ENCODE measurements at regions not wholly inside any gene's neighbourhood (a gene's known extent, or its start where the extent isn't known, plus 50 kb on each side); places are given as distances from the start of the nearest gene placed in this dataset.
A peak's percentile ranks its signal among the peaks of the same experiment; 100 is the strongest.

DNA sequence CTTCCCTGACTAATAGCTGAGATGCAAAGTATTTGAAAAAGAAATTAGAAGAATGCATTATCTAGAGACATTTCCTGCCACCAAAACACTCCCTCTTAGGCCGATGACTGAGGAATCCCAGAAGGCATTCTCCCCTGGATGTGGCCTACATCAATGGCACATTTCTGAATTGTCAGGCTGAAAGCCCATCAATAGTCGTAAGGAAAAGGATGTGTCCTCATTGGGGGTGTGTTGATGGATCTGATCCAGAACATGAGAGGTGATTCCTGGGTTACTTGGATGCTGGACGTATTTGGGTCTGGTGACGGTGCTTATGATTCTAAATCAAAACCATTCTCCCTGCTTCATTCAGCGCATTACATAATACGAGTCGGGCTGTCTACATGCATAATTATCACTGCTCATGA lies 216.9 kb upstream of the CDIN1 start:
- peak; percentile 29 for DNase-seq
- TF ChIP-seq, protein P1, sequence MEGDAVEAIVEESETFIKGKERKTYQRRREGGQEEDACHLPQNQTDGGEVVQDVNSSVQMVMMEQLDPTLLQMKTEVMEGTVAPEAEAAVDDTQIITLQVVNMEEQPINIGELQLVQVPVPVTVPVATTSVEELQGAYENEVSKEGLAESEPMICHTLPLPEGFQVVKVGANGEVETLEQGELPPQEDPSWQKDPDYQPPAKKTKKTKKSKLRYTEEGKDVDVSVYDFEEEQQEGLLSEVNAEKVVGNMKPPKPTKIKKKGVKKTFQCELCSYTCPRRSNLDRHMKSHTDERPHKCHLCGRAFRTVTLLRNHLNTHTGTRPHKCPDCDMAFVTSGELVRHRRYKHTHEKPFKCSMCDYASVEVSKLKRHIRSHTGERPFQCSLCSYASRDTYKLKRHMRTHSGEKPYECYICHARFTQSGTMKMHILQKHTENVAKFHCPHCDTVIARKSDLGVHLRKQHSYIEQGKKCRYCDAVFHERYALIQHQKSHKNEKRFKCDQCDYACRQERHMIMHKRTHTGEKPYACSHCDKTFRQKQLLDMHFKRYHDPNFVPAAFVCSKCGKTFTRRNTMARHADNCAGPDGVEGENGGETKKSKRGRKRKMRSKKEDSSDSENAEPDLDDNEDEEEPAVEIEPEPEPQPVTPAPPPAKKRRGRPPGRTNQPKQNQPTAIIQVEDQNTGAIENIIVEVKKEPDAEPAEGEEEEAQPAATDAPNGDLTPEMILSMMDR (IDR thresholded peaks at IDR 0.05; ENCODE audit: low read depth, low read length, missing control alignments), result no peak
- Histone ChIP-seq H3K27ac (peak overlapping the region; percentile 17), H3K27me3 (replicated peaks) (no peaks in the 10 kb centered on the region), H3K4me3 (ENCODE audit: low read depth, low read length) (no peak overlapping the region), H3K36me3 (replicated peaks) (no peaks in the 10 kb centered on the region)
- in situ Hi-C loops (cut with HindIII; ENCODE audit: low pct_ligation_motif_present, low sequenced_read_pairs), result no loop called here

DNA sequence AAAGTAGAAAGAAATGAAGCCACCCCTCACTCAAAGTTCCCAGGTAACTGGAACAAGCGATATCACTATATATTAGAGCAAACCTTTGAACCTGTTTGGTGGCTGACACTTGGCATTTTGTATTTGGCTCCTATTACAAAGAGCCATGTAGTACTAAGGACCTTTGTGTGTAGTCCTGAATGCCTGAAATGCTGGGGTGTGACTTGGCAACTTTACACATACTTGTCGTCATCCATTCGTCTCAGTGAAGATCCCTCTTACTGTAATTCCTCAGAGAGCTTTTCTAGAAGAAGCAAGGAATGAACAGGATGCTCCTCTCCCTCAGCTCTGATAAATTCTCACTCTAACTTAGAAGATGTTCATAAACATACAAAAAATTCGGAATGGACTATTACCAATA lies 216.1 kb upstream of the CDIN1 start:
- TF ChIP-seq, protein P1 (IDR thresholded peaks at IDR 0.05; ENCODE audit: low read depth, low read length, missing control alignments), result no peak
- peak; percentile 48 for DNase-seq
- in situ Hi-C loops (cut with HindIII; ENCODE audit: low pct_ligation_motif_present, low sequenced_read_pairs), result no loop called here
- Histone ChIP-seq H3K27me3 (replicated peaks) (no peaks in the 10 kb centered on the region), H3K4me3 (ENCODE audit: low read depth, low read length) (no peak overlapping the region), H3K27ac (peak overlapping the region; percentile 17), H3K36me3 (replicated peaks) (no peaks in the 10 kb centered on the region)

- no peak for DNase-seq
- Histone ChIP-seq H3K27me3 (replicated peaks) (no peaks in the 10 kb centered on the region), H3K4me3 (ENCODE audit: low read depth, low read length) (no peak overlapping the region), H3K27ac (no peak overlapping the region), H3K36me3 (replicated peaks) (no peaks in the 10 kb centered on the region)
- in situ Hi-C loops (cut with HindIII; ENCODE audit: low pct_ligation_motif_present, low sequenced_read_pairs), result no loop called here
- TF ChIP-seq, protein P1 (IDR thresholded peaks at IDR 0.05; ENCODE audit: low read depth, low read length, missing control alignments), result no peak
These were observed 215.0 kb upstream of the CDIN1 start for GRCh38 chr15:36364377-36364776.

GRCh38 chr15:36365963-36366362 lies 213.5 kb upstream of the CDIN1 start:
- in situ Hi-C loops (cut with HindIII; ENCODE audit: low pct_ligation_motif_present, low sequenced_read_pairs), result no loop called here
- Histone ChIP-seq H3K36me3 (replicated peaks) (no peaks in the 10 kb centered on the region), H3K27ac (no peak overlapping the region), H3K27me3 (replicated peaks) (no peaks in the 10 kb centered on the region), H3K4me3 (ENCODE audit: low read depth, low read length) (no peak overlapping the region)
- no peak for DNase-seq
- TF ChIP-seq, protein P1 (IDR thresholded peaks at IDR 0.05; ENCODE audit: low read depth, low read length, missing control alignments), result no peak

GRCh38 chr15:36370051-36370730 lies 209.2 kb upstream of the CDIN1 start:
- H3K4me3 ChIP-seq (ENCODE audit: low read depth, low read length), result no peak overlapping the region
- no peak for DNase-seq
- H3K36me3 ChIP-seq (replicated peaks), result no peaks in the 10 kb centered on the region
- H3K27ac ChIP-seq, result peak overlapping the region; percentile 80
- TF ChIP-seq, protein P1 (IDR thresholded peaks at IDR 0.05; ENCODE audit: low read depth, low read length, missing control alignments), result no peak
- H3K27me3 ChIP-seq (replicated peaks), result no peaks in the 10 kb centered on the region
- in situ Hi-C loops (cut with HindIII; ENCODE audit: low pct_ligation_motif_present, low sequenced_read_pairs), result no loop called here

- TF ChIP-seq, protein P1 (IDR thresholded peaks at IDR 0.05; ENCODE audit: low read depth, low read length, missing control alignments), result no peak
- DNase-seq, result no peak
- no peaks in the 10 kb centered on the region for H3K36me3 ChIP-seq (replicated peaks)
- H3K27me3 ChIP-seq (replicated peaks), result no peaks in the 10 kb centered on the region
- in situ Hi-C loops (cut with HindIII; ENCODE audit: low pct_ligation_motif_present, low sequenced_read_pairs), result no loop called here
- no peak overlapping the region for H3K4me3 ChIP-seq (ENCODE audit: low read depth, low read length)
- peak overlapping the region; percentile 80 for H3K27ac ChIP-seq
These were observed 208.7 kb upstream of the CDIN1 start for GRCh38 chr15:36370731-36371112.

Measured in brain microvascular endothelial cell (primary cell).